ENCODE measurements at regions not wholly inside any gene's neighbourhood (a gene's known extent, or its start where the extent isn't known, plus 50 kb on each side); places are given as distances from the start of the nearest gene placed in this dataset.

DNA sequence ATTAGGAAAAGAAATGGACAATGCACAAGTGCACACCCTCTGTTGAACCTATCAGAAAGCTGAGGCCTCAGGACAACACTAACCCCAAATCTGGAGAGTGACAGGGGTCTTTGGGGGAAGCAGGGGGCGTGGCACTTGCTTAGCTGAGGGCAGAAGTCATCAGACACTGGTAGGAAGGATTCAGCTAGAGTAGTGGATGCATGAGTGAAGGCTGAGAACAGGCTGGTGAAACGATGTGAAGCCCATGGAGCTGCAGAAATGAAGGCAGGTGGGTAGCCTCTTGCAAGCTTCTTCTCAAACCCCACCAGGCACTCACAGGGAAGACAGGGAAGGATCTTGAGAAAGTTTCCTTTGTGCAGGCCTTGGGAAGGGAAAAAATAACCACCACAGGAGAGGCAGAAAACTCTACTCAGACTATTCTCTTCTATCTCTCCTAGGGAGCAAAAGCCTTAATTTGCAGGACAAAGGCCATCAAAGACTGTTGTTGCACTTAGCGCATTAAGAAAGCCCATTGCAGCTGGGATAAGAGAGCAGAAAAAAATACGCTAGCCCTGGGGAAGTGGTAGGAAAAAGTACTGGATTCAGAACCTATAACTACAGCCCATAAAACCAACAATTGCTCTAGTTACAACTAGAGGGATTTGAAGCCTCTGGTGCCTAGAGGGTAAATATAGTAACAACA lies 193.3 kb upstream of the ZNF536 start:
- H2BK5ac ChIP-seq (ENCODE audit: low read depth, low read length, poor library complexity, severe bottlenecking): no peak overlapping the region
- no peak overlapping the region for H4K91ac ChIP-seq (ENCODE audit: insufficient read depth, low read depth, low read length)
- no peak overlapping the region for H3K9ac ChIP-seq (ENCODE audit: low read depth, low read length)
- no peaks in the 10 kb centered on the region for H3K36me3 ChIP-seq (ENCODE audit: control insufficient read depth, insufficient read depth, low read length)
- dilution Hi-C loops (cut with HindIII; ENCODE audit: low sequenced_read_pairs, unreplicated experiment): no loop called here
- CTCF ChIA-PET: no interaction called here
- no peak for TF ChIP-seq BHLHE40 (IDR thresholded peaks at IDR 0.05; ENCODE audit: low read depth, low read length)
- no peak for TF ChIP-seq POLR2A (IDR thresholded peaks at IDR 0.05; ENCODE audit: low read depth, low read length)
- TF ChIP-seq, protein P1, sequence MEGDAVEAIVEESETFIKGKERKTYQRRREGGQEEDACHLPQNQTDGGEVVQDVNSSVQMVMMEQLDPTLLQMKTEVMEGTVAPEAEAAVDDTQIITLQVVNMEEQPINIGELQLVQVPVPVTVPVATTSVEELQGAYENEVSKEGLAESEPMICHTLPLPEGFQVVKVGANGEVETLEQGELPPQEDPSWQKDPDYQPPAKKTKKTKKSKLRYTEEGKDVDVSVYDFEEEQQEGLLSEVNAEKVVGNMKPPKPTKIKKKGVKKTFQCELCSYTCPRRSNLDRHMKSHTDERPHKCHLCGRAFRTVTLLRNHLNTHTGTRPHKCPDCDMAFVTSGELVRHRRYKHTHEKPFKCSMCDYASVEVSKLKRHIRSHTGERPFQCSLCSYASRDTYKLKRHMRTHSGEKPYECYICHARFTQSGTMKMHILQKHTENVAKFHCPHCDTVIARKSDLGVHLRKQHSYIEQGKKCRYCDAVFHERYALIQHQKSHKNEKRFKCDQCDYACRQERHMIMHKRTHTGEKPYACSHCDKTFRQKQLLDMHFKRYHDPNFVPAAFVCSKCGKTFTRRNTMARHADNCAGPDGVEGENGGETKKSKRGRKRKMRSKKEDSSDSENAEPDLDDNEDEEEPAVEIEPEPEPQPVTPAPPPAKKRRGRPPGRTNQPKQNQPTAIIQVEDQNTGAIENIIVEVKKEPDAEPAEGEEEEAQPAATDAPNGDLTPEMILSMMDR (conservative IDR thresholded peaks at IDR 0.05; ENCODE audit: low read depth, low read length): no peak
- TF ChIP-seq RAD21 (IDR thresholded peaks at IDR 0.05; ENCODE audit: low read length): no peak
- TF ChIP-seq SMC3 (IDR thresholded peaks at IDR 0.05; ENCODE audit: low read depth, low read length): no peak
- TF ChIP-seq, protein P2, sequence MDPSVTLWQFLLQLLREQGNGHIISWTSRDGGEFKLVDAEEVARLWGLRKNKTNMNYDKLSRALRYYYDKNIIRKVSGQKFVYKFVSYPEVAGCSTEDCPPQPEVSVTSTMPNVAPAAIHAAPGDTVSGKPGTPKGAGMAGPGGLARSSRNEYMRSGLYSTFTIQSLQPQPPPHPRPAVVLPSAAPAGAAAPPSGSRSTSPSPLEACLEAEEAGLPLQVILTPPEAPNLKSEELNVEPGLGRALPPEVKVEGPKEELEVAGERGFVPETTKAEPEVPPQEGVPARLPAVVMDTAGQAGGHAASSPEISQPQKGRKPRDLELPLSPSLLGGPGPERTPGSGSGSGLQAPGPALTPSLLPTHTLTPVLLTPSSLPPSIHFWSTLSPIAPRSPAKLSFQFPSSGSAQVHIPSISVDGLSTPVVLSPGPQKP (IDR thresholded peaks at IDR 0.05; ENCODE audit: borderline replicate concordance, low read depth, low read length): no peak
- no peaks in the 10 kb centered on the region for H3K9me1 ChIP-seq (ENCODE audit: insufficient read depth, low read length)
- no peaks in the 10 kb centered on the region for H3K79me1 ChIP-seq (ENCODE audit: low read depth in 1 of 2, low read length in 2 of 2)
- H3K18ac ChIP-seq (ENCODE audit: low read depth, low read length): no peak overlapping the region
- DNase-seq: no peak
- H3K4ac ChIP-seq (ENCODE audit: low read depth, low read length): no peak overlapping the region
- POLR2A ChIA-PET (ENCODE audit: unreplicated experiment): no interaction called here
- H2BK15ac ChIP-seq (ENCODE audit: low read depth, low read length): no peak overlapping the region
- H4K20me1 ChIP-seq (ENCODE audit: insufficient read depth, low read length): no peaks in the 10 kb centered on the region
- H3K27ac ChIP-seq (ENCODE audit: insufficient read depth, low read length): no peak overlapping the region
- no peaks in the 10 kb centered on the region for H3K4me1 ChIP-seq (ENCODE audit: control insufficient read depth, insufficient read depth, low read length)
- intact Hi-C loops (cut with micrococcal nuclease): no loop called here
- H3K56ac ChIP-seq (ENCODE audit: extremely low read depth, insufficient read depth, low read length): no peak overlapping the region
- H3K27me3 ChIP-seq (ENCODE audit: control insufficient read depth, insufficient read depth, low read length): no peaks in the 10 kb centered on the region
- BruUV-seq (replicated peaks): no TSS peak
- ATAC-seq (ENCODE audit: low read depth): no peak
- WGBS, 2 experiments (ENCODE audit: extremely low coverage in 2 of 2, insufficient read length in 1 of 2): no CpG with 5 or more reads among the region's 4 CpGs
- no peak overlapping the region for H2BK20ac ChIP-seq (ENCODE audit: low read depth, low read length)
- H3K4me3 ChIP-seq (ENCODE audit: insufficient read depth, low read depth, low read length): no peak overlapping the region
- H4K8ac ChIP-seq (ENCODE audit: low read depth in 2 of 2, low read length in 2 of 2): no peak overlapping the region
- H2BK120ac ChIP-seq (ENCODE audit: low read depth, low read length): no peak overlapping the region
- H3K4me2 ChIP-seq (ENCODE audit: low read depth, low read length): no peak overlapping the region
- H3K9me3 ChIP-seq (ENCODE audit: control insufficient read depth, insufficient read depth, low read length): peaks cover 14% of the 10 kb centered on the region
- no peak overlapping the region for H2AK9ac ChIP-seq (replicated peaks; ENCODE audit: low read depth, low read length, poor library complexity)
- no peak overlapping the region for H2AK5ac ChIP-seq (ENCODE audit: low read depth, low read length)
- no peak overlapping the region for H2AFZ ChIP-seq (replicated peaks; ENCODE audit: low read length, poor library complexity)
- H3K23ac ChIP-seq (ENCODE audit: low read depth, low read length): no peak overlapping the region
- H4K5ac ChIP-seq (ENCODE audit: low read depth, low read length): no peak overlapping the region
- H3K14ac ChIP-seq (replicated peaks; ENCODE audit: low read depth, low read length): no peak overlapping the region
- in situ Hi-C loops (cut with MboI; ENCODE audit: low sequenced_read_pairs): no loop called here

All from IMR-90 (cell line).